Loucy (cell line): ENCODE measurements at regions not wholly inside any gene's neighbourhood (a gene's known extent, or its start where the extent isn't known, plus 50 kb on each side); places are given as distances from the start of the nearest gene placed in this dataset.

ENCODE experiments used
- EZH2phosphoT487 ChIP-seq: fragments of 200-600 bp; IDR thresholded peaks from 2 replicates; pipeline ENCODE4 v1.6.1; 2018; ENCODE audit warnings: antibody characterized with exemption, mild to moderate bottlenecking, moderate library complexity, borderline replicate concordance
- TF ChIP-seq, protein P1 (sequence below): fragments of 200-600 bp; sonication (generic); conservative IDR thresholded peaks from 2 replicates; pipeline ENCODE4 v1.5.1; 2014; ENCODE audit warnings: mild to moderate bottlenecking, antibody characterized with exemption, low read length

DNA sequence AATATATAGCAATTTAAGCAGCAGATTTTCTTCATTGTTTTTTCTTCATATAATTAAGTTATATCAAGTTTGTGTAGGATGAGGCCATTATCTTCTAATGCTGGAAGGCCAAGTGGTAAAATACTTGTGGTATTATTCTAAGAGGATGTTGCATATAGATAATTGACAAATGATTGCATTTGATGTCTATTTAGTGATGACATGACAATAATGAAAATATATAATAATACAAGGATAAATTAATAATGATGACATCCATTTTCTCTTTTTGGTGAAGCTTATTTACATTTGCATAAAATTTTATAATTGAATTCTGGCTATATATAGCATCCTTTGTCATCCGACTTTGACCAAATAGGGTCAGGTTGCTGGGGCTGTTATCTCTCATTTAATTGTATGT, 195.4 kb upstream of the KCNJ16 start:
- TF ChIP-seq, protein P1, sequence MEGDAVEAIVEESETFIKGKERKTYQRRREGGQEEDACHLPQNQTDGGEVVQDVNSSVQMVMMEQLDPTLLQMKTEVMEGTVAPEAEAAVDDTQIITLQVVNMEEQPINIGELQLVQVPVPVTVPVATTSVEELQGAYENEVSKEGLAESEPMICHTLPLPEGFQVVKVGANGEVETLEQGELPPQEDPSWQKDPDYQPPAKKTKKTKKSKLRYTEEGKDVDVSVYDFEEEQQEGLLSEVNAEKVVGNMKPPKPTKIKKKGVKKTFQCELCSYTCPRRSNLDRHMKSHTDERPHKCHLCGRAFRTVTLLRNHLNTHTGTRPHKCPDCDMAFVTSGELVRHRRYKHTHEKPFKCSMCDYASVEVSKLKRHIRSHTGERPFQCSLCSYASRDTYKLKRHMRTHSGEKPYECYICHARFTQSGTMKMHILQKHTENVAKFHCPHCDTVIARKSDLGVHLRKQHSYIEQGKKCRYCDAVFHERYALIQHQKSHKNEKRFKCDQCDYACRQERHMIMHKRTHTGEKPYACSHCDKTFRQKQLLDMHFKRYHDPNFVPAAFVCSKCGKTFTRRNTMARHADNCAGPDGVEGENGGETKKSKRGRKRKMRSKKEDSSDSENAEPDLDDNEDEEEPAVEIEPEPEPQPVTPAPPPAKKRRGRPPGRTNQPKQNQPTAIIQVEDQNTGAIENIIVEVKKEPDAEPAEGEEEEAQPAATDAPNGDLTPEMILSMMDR = no peak
- TF ChIP-seq EZH2phosphoT487 = no peak
